ENCODE measurements at regions not wholly inside any gene's neighbourhood (a gene's known extent, or its start where the extent isn't known, plus 50 kb on each side); places are given as distances from the start of the nearest gene placed in this dataset.

- H3K27me3 ChIP-seq (ENCODE audit: control insufficient read depth, insufficient read depth, low read length): no peaks in the 10 kb centered on the region
- no peaks in the 10 kb centered on the region for H3K36me3 ChIP-seq (ENCODE audit: control insufficient read depth, insufficient read depth, low read length)
- POLR2A ChIA-PET: interaction anchor here (0.5 kb wide), 1 partner anchor 69 kb away, joined by 3 read pairs; no protein-coding TSS in a partner anchor
- no peaks in the 10 kb centered on the region for H3K4me1 ChIP-seq (ENCODE audit: control insufficient read depth, insufficient read depth, low read length)
- CTCF ChIA-PET: no interaction called here
- TF ChIP-seq POLR2AphosphoS5 (IDR thresholded peaks at IDR 0.05; ENCODE audit: low read depth, low read length) (no peak), SIN3A (IDR thresholded peaks at IDR 0.05; ENCODE audit: borderline replicate concordance, insufficient read depth, low read depth, low read length) (no peak), TCF7L2 (IDR thresholded peaks at IDR 0.05; ENCODE audit: low read depth, low read length) (no peak), CTCF (IDR thresholded peaks at IDR 0.05) (no peak), REST (IDR thresholded peaks at IDR 0.05; ENCODE audit: insufficient read depth in 1 of 2, low read depth in 2 of 2, low read length in 1 of 2) (no peak)
- ATAC-seq (no peak), DNase-seq (ENCODE audit: low read depth, low spot score) (no peak)
- intact Hi-C loops (cut with micrococcal nuclease; ENCODE audit: unreplicated experiment): no loop called here
- H3K4me3 ChIP-seq (ENCODE audit: low read depth in 2 of 2, low read length in 2 of 2): no peak overlapping the region
- no peak overlapping the region for H3K27ac ChIP-seq (ENCODE audit: low read length)
- H3K9me3 ChIP-seq (ENCODE audit: control insufficient read depth, insufficient read depth, low read depth, low read length): no peaks in the 10 kb centered on the region
- no TSS peak for BruUV-seq (replicated peaks)
- in situ Hi-C loops (cut with HindIII; ENCODE audit: low pct_unique_long_range_greater_than_20kb, low sequenced_read_pairs): no loop called here
These were observed 139.5 kb upstream of the RND3 start for GRCh38 chr2:150626934-150627411.

DNA sequence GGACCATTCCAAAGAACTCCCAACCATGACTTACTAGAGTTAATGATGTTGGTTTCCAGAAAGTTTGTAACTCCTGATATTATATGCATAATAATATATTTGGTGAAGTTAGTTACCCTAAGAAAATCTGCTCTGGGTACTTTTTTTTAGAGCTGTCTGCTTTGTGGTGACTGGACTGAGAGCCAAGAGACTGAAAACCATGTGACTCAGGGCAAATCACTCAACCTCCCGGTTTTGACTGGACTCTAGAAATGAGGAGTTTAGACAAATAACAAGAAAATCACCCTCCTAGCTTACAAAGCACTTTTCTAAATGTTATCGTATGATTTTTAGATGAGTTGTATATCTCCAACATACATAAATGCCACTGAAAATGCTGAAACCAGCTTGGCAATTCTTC is 138.3 kb upstream of the RND3 start:
- Histone ChIP-seq H3K9me3 (ENCODE audit: control insufficient read depth, insufficient read depth, low read depth, low read length) (no peaks in the 10 kb centered on the region), H3K27ac (ENCODE audit: low read length) (no peak overlapping the region), H3K27me3 (ENCODE audit: control insufficient read depth, insufficient read depth, low read length) (no peaks in the 10 kb centered on the region), H3K36me3 (ENCODE audit: control insufficient read depth, insufficient read depth, low read length) (no peaks in the 10 kb centered on the region), H3K4me1 (ENCODE audit: control insufficient read depth, insufficient read depth, low read length) (peaks cover 4% of the 10 kb centered on the region; the same call in 1 of the 2 replicates), H3K4me3 (ENCODE audit: low read depth in 2 of 2, low read length in 2 of 2) (no peak overlapping the region)
- intact Hi-C loops (cut with micrococcal nuclease; ENCODE audit: unreplicated experiment) (no loop called here), in situ Hi-C loops (cut with HindIII; ENCODE audit: low pct_unique_long_range_greater_than_20kb, low sequenced_read_pairs) (no loop called here)
- no peak for DNase-seq (ENCODE audit: low read depth, low spot score)
- CTCF ChIA-PET: no interaction called here
- no TSS peak for BruUV-seq (replicated peaks)
- ATAC-seq: no peak
- TF ChIP-seq SIN3A (IDR thresholded peaks at IDR 0.05; ENCODE audit: borderline replicate concordance, insufficient read depth, low read depth, low read length) (no peak), CTCF (IDR thresholded peaks at IDR 0.05) (no peak), REST (IDR thresholded peaks at IDR 0.05; ENCODE audit: insufficient read depth in 1 of 2, low read depth in 2 of 2, low read length in 1 of 2) (no peak), POLR2AphosphoS5 (IDR thresholded peaks at IDR 0.05; ENCODE audit: low read depth, low read length) (no peak)
- POLR2A ChIA-PET: no interaction called here
